B cell (primary cell): ENCODE measurements at regions not wholly inside any gene's neighbourhood (a gene's known extent, or its start where the extent isn't known, plus 50 kb on each side); places are given as distances from the start of the nearest gene placed in this dataset.

Experiments used
- ATAC-seq: fragments of 200-7000 bp; cut with Tn5 transposase; one replicate; pipeline ENCODE4 v1.10.0; 2021; ENCODE audit warnings: low read depth, mild to moderate bottlenecking, moderate number of reproducible peaks, moderate library complexity
- CTCF ChIA-PET: fragments of 350-600 bp; sonication (Branson Sonifier 250); formaldehyde crosslinking; loops from one replicate; lab custom pipeline; 2021; ENCODE audit warnings: antibody characterized with exemption, inconsistent platforms; lab: Charles Lee
- POLR2A ChIA-PET: fragments of 350-600 bp; sonication (Branson Sonifier 250); formaldehyde crosslinking; loops from one replicate; lab custom pipeline; 2021; ENCODE audit warnings: antibody characterized with exemption; lab: Charles Lee
- DNase-seq: peaks from one replicate; pipeline ENCODE4 v3.0.0; 2013
- H2AFZ ChIP-seq: 2 replicates; pipeline ENCODE4 v1.6.1; 2012; ENCODE audit warnings: mild to moderate bottlenecking, low read depth, low read length; ENCODE audit not compliant: insufficient read depth, poor library complexity, severe bottlenecking
- H3K27ac ChIP-seq, 2 donors: 1 replicate in 1 of 2; 2 replicates in 1 of 2; pipeline ENCODE4 v1.5.1; 2012 to 2013; ENCODE audit warnings: low read length in 2 of 2, mild to moderate bottlenecking in 2 of 2, moderate library complexity in 1 of 2
- H3K27me3 ChIP-seq, 4 experiments: fragments of 200-600 bp in 1 of 4; sonication (generic) in 1 of 4; replicated peaks in 1 of 4; 1 replicate in 2 of 4; 2 replicates in 2 of 4; pipeline versions ENCODE4 v1.6.1 to v1.7.0; 2013 to 2016; ENCODE audit warnings: low read length in 3 of 4, mild to moderate bottlenecking in 2 of 4, mixed read lengths in 1 of 4, moderate library complexity in 1 of 4; ENCODE audit not compliant: insufficient read depth in 4 of 4, control insufficient read depth in 3 of 4; ENCODE audit errors: control extremely low read depth in 1 of 4
- H3K36me3 ChIP-seq, 2 experiments: replicated peaks in 1 of 2; 1 replicate in 1 of 2; 2 replicates in 1 of 2; pipeline versions ENCODE4 v1.6.1 to v1.7.1; 2013; ENCODE audit warnings: low read length in 1 of 2; ENCODE audit not compliant: insufficient read depth in 2 of 2, control insufficient read depth in 1 of 2; ENCODE audit errors: control extremely low read depth in 1 of 2, extremely low read depth in 1 of 2
- H3K4me1 ChIP-seq, 2 donors: fragments of 200-600 bp in 1 of 2; sonication (generic) in 1 of 2; 1 replicate in 1 of 2; 2 replicates in 1 of 2; pipeline versions ENCODE4 v1.5.1 to v1.6.1; 2013 to 2017; ENCODE audit warnings: low read length in 2 of 2; ENCODE audit not compliant: control insufficient read depth in 2 of 2, insufficient read depth in 2 of 2
- H3K4me2 ChIP-seq: replicated peaks from 2 replicates; pipeline ENCODE3; 2012; ENCODE audit warnings: mild to moderate bottlenecking, low read depth, low read length; ENCODE audit not compliant: poor library complexity, severe bottlenecking
- H3K4me3 ChIP-seq, 5 experiments: fragments of 200-600 bp in 1 of 5; sonication (generic) in 1 of 5; 1 replicate in 3 of 5; 2 replicates in 2 of 5; pipeline versions ENCODE4 v1.5.1 to v1.7.0; 2011 to 2016; ENCODE audit warnings: low read length in 4 of 5, mild to moderate bottlenecking in 4 of 5, low read depth in 2 of 5, control low read depth in 1 of 5, moderate library complexity in 1 of 5; ENCODE audit not compliant: insufficient read depth in 1 of 5; ENCODE audit errors: control extremely low read depth in 1 of 5, extremely low read depth in 1 of 5
- H3K79me2 ChIP-seq: fragments of 200-600 bp; sonication (generic); one replicate; pipeline ENCODE4 v1.6.0; 2016; ENCODE audit warnings: low read length; ENCODE audit not compliant: control insufficient read depth, insufficient read depth
- H3K9ac ChIP-seq: fragments of 200-600 bp; sonication (generic); 2 replicates; pipeline ENCODE4 v1.6.1; 2017; ENCODE audit warnings: mild to moderate bottlenecking, low read length, moderate library complexity
- H3K9me3 ChIP-seq, 3 donors: one replicate each; pipeline versions ENCODE4 v1.6.1 to v1.7.1; 2013; ENCODE audit warnings: low read length in 2 of 3; ENCODE audit not compliant: control insufficient read depth in 2 of 3, insufficient read depth in 1 of 3; ENCODE audit errors: control extremely low read depth in 1 of 3
- H4K20me1 ChIP-seq: 2 replicates; pipeline ENCODE4 v1.6.0; 2012; ENCODE audit warnings: mild to moderate bottlenecking, low read length; ENCODE audit not compliant: insufficient read depth, control insufficient read depth, poor library complexity, severe bottlenecking
- H3K27ac Mint-ChIP-seq: one replicate; pipeline ENCODE4 v1.8.0; 2021; ENCODE audit warnings: mixed read lengths
- H3K27me3 Mint-ChIP-seq: one replicate; pipeline ENCODE4 v1.8.0; 2021; ENCODE audit warnings: mixed read lengths
- H3K4me1 Mint-ChIP-seq: one replicate; pipeline ENCODE4 v1.8.0; 2021; ENCODE audit warnings: mixed read lengths
- H3K4me3 Mint-ChIP-seq: one replicate; pipeline ENCODE4 v1.8.0; 2021; ENCODE audit warnings: mixed read lengths
- H3K9me3 Mint-ChIP-seq: one replicate; pipeline ENCODE4 v1.8.0; 2022; ENCODE audit warnings: mixed read lengths; ENCODE audit not compliant: insufficient read depth
- CTCF ChIP-seq: fragments of 200-600 bp; IDR thresholded peaks from one replicate; pipeline ENCODE4 v1.8.0; 2022; ENCODE audit warnings: antibody characterized with exemption, mild to moderate bottlenecking
- EZH2 ChIP-seq: IDR thresholded peaks from 2 replicates; pipeline ENCODE4 v1.6.1; 2012; ENCODE audit warnings: borderline replicate concordance, low read depth, mild to moderate bottlenecking, moderate library complexity, low read length; ENCODE audit not compliant: insufficient read depth, poor library complexity, severe bottlenecking
- WGBS: methylation state at CpG from one replicate; pipeline ENCODE4 v1.1.5; 2013; ENCODE audit warnings: missing lambda C conversion rate; ENCODE audit not compliant: insufficient coverage; 5-methylcytosine and 5-hydroxymethylcytosine counted together
- intact Hi-C: fragments of 100-400 bp; cut with micrococcal nuclease; formaldehyde crosslinking; loops from one replicate; pipeline ENCODE4 v1.10.0; 2022

DNA sequence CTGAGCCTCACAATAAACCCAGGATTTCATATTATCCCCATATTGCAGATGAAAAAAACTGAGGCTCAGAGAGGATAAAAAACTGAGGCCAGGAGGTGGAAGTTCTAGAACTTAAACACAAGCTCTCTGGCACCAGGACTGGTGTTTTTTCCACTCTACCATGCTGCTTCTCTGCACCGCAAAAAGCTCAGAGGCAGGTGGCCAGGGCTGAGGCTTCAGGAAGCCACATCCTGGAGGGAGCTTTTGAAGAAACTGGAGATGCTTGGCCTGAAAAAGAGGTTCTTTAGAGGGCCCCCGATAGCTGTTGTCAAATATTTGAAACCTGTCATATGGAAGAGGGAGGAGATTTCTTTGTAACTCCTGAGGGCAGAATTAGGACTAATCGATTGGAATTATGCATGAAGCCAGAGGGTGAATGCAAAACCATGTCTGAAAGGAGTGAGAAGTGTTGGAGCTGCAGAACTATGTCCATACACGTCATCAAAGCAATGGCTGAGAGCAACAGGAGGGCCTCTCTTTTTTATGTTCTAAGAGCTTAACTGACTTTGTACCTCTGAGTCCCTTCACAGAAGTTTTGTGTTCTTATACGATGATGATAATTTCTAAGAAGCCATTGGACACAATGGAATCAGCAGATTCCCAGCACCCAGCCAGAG, 448.6 kb downstream of the FUT8 start:
- Histone ChIP-seq H3K27ac (no peak overlapping the region), H4K20me1 (no peaks in the 10 kb centered on the region), H3K36me3 (no peaks in the 10 kb centered on the region), H3K27me3 (peaks cover 0 to 10% (median 0%) of the 10 kb centered on the region in 4 experiments), H3K9ac (no peak overlapping the region), H3K4me3 (no peak overlapping the region), H3K9me3 (no peaks in the 10 kb centered on the region), H3K79me2 (no peaks in the 10 kb centered on the region), H3K4me2 (no peak overlapping the region), H2AFZ (no peak overlapping the region), H3K4me1 (no peaks in the 10 kb centered on the region)
- ATAC-seq (no peak), DNase-seq (no peak)
- ChIA-PET POLR2A (no interaction called here), CTCF (no interaction called here)
- intact Hi-C loops, result no loop called here
- Mint-ChIP-seq H3K4me3 (no peak overlapping the region), H3K27me3 (peaks cover 26% of the 10 kb centered on the region), H3K9me3 (no peaks in the 10 kb centered on the region), H3K4me1 (no peaks in the 10 kb centered on the region), H3K27ac (no peak overlapping the region)
- WGBS, result 68% methylated on average over 4 of the region's 5 CpGs
- TF ChIP-seq CTCF, result no peak
- TF ChIP-seq EZH2, result no peak

GRCh38 chr14:65864549-65864948, 452.0 kb downstream of the FUT8 start:
- Histone ChIP-seq H3K9ac (no peak overlapping the region), H2AFZ (no peak overlapping the region), H4K20me1 (no peaks in the 10 kb centered on the region), H3K27ac (no peak overlapping the region), H3K79me2 (no peaks in the 10 kb centered on the region), H3K36me3 (no peaks in the 10 kb centered on the region), H3K4me1 (no peaks in the 10 kb centered on the region), H3K27me3 (peaks cover 0 to 10% (median 2%) of the 10 kb centered on the region in 4 experiments), H3K4me2 (no peak overlapping the region), H3K9me3 (no peaks in the 10 kb centered on the region), H3K4me3 (no peak overlapping the region)
- intact Hi-C loops, result no loop called here
- DNase-seq, result no peak
- H3K9me3 Mint-ChIP-seq, result no peaks in the 10 kb centered on the region
- peaks cover 26% of the 10 kb centered on the region for H3K27me3 Mint-ChIP-seq
- TF ChIP-seq CTCF (no peak), EZH2 (no peak)
- H3K4me1 Mint-ChIP-seq, result no peaks in the 10 kb centered on the region
- no peak overlapping the region for H3K4me3 Mint-ChIP-seq
- H3K27ac Mint-ChIP-seq, result no peak overlapping the region
- ChIA-PET POLR2A (no interaction called here), CTCF (no interaction called here)
- no peak for ATAC-seq
- WGBS, result 6% methylated on average over 2 of the region's 4 CpGs
